GM18502 (cell line): ENCODE measurements at regions not wholly inside any gene's neighbourhood (a gene's known extent, or its start where the extent isn't known, plus 50 kb on each side); places are given as distances from the start of the nearest gene placed in this dataset.

Experiments used
- ATAC-seq: cut with Tn5 transposase; IDR thresholded peaks from one replicate; pipeline ENCODE4 v1.9.1; 2021; ENCODE audit warnings: mild to moderate bottlenecking; ENCODE audit not compliant: unreplicated experiment, poor library complexity

DNA sequence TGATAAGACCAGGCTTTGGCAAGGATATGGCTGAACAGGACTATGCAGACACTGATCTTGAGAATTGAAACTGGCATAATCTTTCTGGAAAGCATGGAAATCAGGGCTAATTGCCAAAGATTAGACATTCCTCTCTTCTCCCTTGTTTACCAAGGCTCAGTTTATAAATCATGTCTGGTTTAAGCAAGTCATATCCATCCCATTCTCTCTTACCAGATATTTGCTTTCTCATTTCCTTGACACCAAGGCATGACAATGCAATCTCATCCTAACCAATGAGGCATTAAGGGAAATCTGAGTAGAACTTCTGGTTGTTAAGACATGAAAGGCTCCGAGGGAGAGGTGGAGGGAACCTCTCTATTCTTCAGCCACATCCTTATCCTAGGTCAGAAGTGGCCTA lies 110.3 kb upstream of the CEP85L start:
- ATAC-seq, result no peak

- ATAC-seq, result no peak
Measured at GRCh38 chr6:118758946-118759345, 107.6 kb upstream of the CEP85L start.

DNA sequence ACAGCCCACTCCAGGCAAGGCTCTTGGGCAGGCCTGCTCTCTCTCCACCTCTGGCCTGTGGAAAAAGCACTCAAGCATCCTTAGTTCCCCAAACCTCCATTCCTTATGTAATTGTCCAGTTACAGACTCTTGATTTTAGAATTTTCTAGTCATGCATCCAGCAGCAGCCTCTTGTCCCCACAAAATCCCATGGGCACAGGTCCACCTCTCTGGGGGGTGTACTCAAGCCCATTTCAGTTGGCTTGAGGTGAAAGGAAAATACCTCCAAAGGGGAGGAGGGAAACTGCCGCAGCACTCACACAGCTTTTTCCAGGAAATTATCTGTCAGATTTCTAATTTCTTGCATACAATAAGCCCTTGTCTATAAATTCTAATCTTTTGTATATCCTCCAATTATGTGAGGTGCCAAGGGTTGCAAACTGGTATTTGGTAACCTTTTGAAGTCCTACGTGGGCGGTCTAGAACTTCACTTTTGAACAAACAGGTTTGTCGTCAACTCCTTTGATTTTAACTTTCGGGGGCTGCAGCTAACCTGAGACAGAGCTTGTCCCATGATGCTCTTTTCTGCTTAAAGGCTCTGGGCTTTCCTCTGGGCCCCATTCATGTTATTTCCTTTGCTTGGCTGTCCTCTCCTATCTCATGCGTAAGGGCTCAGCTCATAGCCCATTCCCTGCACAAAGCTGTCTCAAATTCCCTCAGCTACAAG lies 104.7 kb upstream of the CEP85L start:
- ATAC-seq, result no peak

GRCh38 chr6:118752803-118753202 lies 101.4 kb upstream of the CEP85L start:
- ATAC-seq, result no peak

DNA sequence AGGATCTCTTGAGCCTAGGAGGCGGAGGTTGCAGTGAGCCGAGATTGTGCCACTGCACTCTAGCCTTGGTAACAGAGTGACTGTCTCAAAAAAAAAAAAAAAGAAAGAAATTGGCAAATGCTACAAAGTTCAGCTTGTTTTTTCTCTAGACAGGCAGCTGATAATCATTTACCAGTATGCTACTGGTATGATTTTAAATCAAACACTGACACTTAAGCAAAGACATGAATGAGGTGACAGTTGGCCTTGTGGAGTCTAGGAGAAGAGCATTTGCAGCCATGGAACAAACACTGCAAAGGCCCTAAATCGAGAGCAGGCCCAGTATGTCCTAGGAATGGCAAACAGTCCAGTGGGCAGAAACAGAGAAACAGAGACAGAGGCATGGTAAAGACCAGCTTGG lies 99.7 kb upstream of the CEP85L start:
- ATAC-seq, result no peak

GRCh38 chr6:118750143-118750542 lies 98.8 kb upstream of the CEP85L start:
- ATAC-seq, result no peak

DNA sequence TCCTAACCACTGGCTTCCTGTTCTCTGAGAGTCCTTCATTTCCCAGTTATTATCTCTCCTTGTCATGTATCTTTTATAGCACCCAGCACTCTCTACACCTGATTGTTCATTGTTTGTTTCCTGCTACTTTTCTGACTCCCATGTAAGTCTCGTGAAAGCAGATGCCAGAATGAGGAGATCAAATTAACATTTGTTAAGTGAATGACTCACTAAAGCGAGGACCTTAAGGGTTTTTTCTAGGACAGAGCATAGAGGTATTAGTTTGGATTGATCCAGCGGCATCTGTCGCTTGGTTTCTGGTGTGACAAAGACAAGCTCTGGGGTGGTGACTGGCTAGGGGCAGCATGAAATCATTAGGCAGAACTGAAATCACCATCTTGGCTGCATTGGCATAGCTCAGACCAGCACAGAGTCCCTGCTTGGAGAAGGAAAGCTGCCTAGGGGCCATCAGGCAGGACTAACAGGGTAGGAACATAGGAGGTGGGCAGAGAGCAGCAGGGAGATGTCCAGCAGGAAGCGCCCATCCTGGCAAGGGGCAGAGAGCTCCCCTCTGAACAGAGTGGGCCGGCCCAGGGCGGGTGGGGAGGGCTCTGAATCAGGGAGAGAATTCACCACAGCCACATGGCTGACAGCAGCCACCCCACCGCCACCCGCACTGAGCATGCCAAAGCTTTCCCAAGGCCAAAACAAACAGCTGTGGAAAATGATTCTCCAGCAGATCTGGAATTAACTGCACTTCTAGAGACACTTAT lies 97.1 kb upstream of the CEP85L start:
- ATAC-seq, result no peak

GRCh38 chr6:118746825-118747174 lies 95.4 kb upstream of the CEP85L start:
- ATAC-seq, result no peak

- peak; percentile 49 for ATAC-seq
Measured at GRCh38 chr6:118746145-118746824, 94.9 kb upstream of the CEP85L start.

- no peak for ATAC-seq
Measured at GRCh38 chr6:118745156-118745555, 93.8 kb upstream of the CEP85L start.

GRCh38 chr6:118744261-118744941 lies 93.0 kb upstream of the CEP85L start:
- no peak for ATAC-seq

DNA sequence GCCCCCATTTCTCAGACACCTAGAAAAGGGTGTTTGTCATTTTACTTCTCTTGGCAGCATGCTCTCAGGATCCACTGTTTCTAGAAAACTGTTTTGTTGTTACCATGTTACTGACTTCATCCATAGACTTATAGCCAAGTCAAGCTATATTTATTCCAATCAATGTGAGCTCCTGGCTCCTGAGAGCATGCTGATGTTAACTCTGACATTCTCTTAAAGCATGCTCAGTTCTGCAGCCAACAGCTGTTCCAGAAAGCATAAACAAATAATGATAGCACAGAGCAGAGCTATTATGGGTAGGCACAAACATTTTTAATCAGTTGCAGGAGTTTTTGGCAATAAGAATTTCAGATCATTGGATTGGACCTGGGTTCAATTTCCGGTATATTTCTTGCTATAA lies 92.4 kb upstream of the CEP85L start:
- ATAC-seq, result no peak

DNA sequence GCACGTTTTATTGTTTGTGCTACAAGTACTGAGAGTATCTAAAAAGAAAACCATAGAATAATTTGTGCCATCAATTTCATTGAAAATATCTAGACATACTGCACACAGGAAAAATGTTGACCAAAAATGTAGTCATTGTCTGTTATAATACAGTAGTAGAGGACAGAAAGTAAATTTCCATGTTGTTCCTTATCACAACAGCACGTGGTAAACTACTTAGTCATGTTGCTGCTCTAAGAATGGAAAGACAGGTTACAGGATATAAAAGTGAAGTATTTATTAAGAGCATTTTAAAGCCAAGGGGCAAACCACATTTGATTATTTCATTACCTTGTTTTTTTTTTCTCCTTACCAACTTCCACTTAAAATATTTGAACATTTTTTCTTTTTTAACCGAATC lies 89.0 kb upstream of the CEP85L start:
- ATAC-seq, result no peak

DNA sequence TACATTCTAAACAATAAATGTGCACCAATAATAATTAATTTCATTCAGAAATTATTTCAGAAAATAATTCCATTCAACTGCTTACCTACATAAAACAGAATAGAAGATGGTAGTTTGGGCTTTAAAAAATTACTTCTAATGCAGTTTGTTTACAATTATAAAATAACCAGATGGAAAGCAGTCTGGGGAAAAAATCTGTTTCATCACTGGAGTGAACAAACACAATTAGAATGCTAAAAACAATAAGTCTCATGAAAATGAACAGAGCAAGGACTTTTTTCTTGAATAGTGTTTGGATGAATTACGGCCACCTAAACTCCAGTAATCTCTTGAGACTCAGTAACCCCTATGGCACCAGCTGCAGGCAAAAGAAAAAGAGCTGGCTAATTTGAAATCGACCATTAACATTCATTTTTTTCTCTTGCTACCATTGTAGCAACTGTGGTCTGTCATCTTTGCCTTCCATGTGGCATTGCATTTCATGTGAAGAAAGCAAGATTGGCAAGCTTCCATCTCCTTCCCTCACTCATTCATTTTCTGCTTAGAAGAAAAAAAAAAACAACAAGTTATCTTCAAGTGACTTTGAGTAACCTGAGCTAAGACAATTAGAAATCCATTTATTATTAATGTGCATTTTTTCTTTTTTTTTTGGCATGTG lies 88.4 kb upstream of the CEP85L start:
- no peak for ATAC-seq

DNA sequence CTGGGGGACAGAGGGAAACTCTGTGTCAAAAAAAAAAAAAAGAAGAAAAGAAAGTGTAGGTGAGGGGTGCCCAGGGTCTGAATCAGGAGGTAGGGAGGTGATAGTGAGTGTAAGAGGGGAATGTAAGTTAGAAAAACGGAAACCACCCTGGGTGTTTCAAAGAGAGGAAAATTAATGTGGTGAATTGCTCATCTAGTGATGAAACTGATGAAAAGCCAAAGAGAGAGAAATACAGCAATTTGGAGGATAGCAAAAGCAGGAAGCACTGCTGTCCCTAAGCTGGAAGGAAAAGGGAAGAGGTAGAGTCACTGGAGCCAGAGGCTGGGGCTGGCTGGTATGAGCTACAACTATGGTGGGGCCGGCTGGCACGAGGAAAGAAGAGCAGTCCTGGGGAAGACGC lies 85.0 kb upstream of the CEP85L start:
- ATAC-seq, result no peak

- ATAC-seq, result peak; percentile 62
Measured at GRCh38 chr6:118735320-118735719, 83.9 kb upstream of the CEP85L start.

GRCh38 chr6:118725944-118726343 lies 74.6 kb upstream of the CEP85L start:
- ATAC-seq, result no peak

- ATAC-seq, result peak; percentile 93
Measured at GRCh38 chr6:118724211-118724610, 72.8 kb upstream of the CEP85L start.

GRCh38 chr6:118722829-118723813 lies 71.7 kb upstream of the CEP85L start:
- no peak for ATAC-seq
